ENCODE measurements at regions not wholly inside any gene's neighbourhood (a gene's known extent, or its start where the extent isn't known, plus 50 kb on each side); places are given as distances from the start of the nearest gene placed in this dataset.

DNA sequence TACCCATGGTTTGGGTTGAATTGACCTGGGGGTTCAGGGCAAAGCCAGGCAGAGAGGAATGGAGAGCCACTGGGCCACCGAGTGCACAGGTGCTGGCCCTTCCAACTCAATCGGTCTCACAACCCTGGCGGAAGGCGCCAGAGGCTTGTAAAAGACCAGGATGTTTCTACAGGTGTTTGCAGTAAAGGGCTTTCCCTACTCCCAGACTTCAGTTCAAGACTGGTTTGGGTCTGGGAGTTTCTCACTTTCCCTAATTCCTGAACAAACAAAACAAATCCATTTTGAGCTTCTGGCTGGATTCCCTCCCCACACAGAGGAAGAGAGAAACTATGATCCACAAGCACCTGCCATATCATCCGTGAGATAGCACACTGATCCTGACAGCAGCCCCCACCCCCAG is 125.2 kb upstream of the KLF4 start:
- H3K9me2 ChIP-seq (replicated peaks; ENCODE audit: low read length) = no peaks in the 10 kb centered on the region
- ChIA-PET CTCF (no interaction called here), POLR2A (ENCODE audit: unreplicated experiment) (no interaction called here)
- H3K36me3 ChIP-seq (ENCODE audit: low read depth, low read length) = no peaks in the 10 kb centered on the region
- no peak overlapping the region for H3K9ac ChIP-seq (ENCODE audit: low read length)
- H3K27me3 ChIP-seq (ENCODE audit: low read length) = no peaks in the 10 kb centered on the region
- TF ChIP-seq EZH2 (IDR thresholded peaks at IDR 0.05; ENCODE audit: low read length, unreplicated experiment) (no peak), EZH2phosphoT487 (IDR thresholded peaks at IDR 0.05; ENCODE audit: borderline replicate concordance, low read length) (no peak), CTCF (conservative IDR thresholded peaks at IDR 0.05; ENCODE audit: low read depth, low read length) (no peak)
- no peak overlapping the region for H2AFZ ChIP-seq (ENCODE audit: low read length)
- H3K4me1 ChIP-seq (ENCODE audit: insufficient read depth, low read length) = no peaks in the 10 kb centered on the region
- no peaks in the 10 kb centered on the region for H3K9me3 ChIP-seq (ENCODE audit: low read length)
- ATAC-seq (no peak), DNase-seq (no peak)
- H3F3A ChIP-seq (ENCODE audit: low read length, unreplicated experiment) = no peaks in the 10 kb centered on the region
- no peak overlapping the region for H3K4me2 ChIP-seq (ENCODE audit: low read length)
- H4K20me1 ChIP-seq (ENCODE audit: low read length) = no peaks in the 10 kb centered on the region
- BruUV-seq (replicated peaks) = no TSS peak
- H3K27ac ChIP-seq (ENCODE audit: low read length) = no peak overlapping the region
- intact Hi-C loops (cut with micrococcal nuclease) = no loop called here
- H3K79me2 ChIP-seq (ENCODE audit: low read length) = no peaks in the 10 kb centered on the region
- no peak overlapping the region for H3K4me3 ChIP-seq (ENCODE audit: low read length)

DNA sequence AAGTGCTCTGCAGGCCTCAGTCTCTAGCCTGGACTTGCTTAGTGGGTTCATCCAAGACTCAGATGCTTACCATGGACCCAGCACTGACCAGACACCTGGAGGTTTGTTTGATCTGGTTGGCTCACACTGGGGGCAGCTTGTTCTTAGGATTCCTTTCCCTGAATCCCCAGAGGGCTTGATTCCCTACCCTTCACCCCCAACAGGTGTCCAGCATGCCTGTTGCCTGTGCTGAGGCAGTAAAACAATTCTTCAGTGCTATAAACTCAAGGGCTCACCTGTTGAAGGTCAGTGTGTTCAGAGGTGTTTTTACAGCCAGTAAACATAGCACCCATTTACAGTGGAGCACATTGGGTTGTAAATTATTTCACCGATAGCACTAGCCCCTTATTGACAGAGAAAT is 123.8 kb upstream of the KLF4 start:
- H3K9ac ChIP-seq (ENCODE audit: low read length) = no peak overlapping the region
- H3K27ac ChIP-seq (ENCODE audit: low read length) = no peak overlapping the region
- H3K27me3 ChIP-seq (ENCODE audit: low read length) = no peaks in the 10 kb centered on the region
- no peaks in the 10 kb centered on the region for H4K20me1 ChIP-seq (ENCODE audit: low read length)
- H3K4me2 ChIP-seq (ENCODE audit: low read length) = no peak overlapping the region
- no peaks in the 10 kb centered on the region for H3F3A ChIP-seq (ENCODE audit: low read length, unreplicated experiment)
- POLR2A ChIA-PET (ENCODE audit: unreplicated experiment) = no interaction called here
- H3K79me2 ChIP-seq (ENCODE audit: low read length) = no peaks in the 10 kb centered on the region
- no peaks in the 10 kb centered on the region for H3K9me3 ChIP-seq (ENCODE audit: low read length)
- H3K9me2 ChIP-seq (replicated peaks; ENCODE audit: low read length) = no peaks in the 10 kb centered on the region
- DNase-seq = no peak
- no peak for ATAC-seq
- H3K36me3 ChIP-seq (ENCODE audit: low read depth, low read length) = no peaks in the 10 kb centered on the region
- no peaks in the 10 kb centered on the region for H3K4me1 ChIP-seq (ENCODE audit: insufficient read depth, low read length)
- intact Hi-C loops (cut with micrococcal nuclease) = no loop called here
- no peak overlapping the region for H2AFZ ChIP-seq (ENCODE audit: low read length)
- TF ChIP-seq EZH2 (IDR thresholded peaks at IDR 0.05; ENCODE audit: low read length, unreplicated experiment) = no peak
- TF ChIP-seq EZH2phosphoT487 (IDR thresholded peaks at IDR 0.05; ENCODE audit: borderline replicate concordance, low read length) = no peak
- TF ChIP-seq CTCF (conservative IDR thresholded peaks at IDR 0.05; ENCODE audit: low read depth, low read length) = no peak
- CTCF ChIA-PET = no interaction called here
- no TSS peak for BruUV-seq (replicated peaks)
- no peak overlapping the region for H3K4me3 ChIP-seq (ENCODE audit: low read length)

DNA sequence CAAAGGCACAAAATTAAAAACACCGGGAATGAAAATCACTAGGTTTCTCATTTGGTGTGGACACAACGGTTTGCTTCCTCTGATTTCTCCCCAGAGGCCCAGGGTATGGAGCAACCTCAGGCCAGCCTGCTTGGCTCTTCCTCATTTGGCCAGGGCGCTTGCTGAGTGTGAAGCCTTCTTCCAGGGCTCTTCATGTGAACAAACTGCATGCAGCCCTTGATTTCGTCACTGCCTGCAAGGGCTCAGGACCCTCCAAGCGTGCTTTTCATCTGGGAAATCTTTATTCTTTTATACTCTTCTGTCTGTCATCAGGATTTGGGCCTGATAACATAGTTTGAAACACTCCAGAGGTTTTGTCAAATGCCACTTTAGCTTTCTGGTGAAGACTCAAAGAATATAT is 122.6 kb upstream of the KLF4 start:
- Histone ChIP-seq H3K9me3 (ENCODE audit: low read length) (no peaks in the 10 kb centered on the region), H4K20me1 (ENCODE audit: low read length) (no peaks in the 10 kb centered on the region), H3K4me1 (ENCODE audit: insufficient read depth, low read length) (no peaks in the 10 kb centered on the region), H3K9ac (ENCODE audit: low read length) (no peak overlapping the region), H3K9me2 (replicated peaks; ENCODE audit: low read length) (no peaks in the 10 kb centered on the region), H2AFZ (ENCODE audit: low read length) (no peak overlapping the region), H3K27me3 (ENCODE audit: low read length) (no peaks in the 10 kb centered on the region), H3K4me2 (ENCODE audit: low read length) (no peak overlapping the region), H3K4me3 (ENCODE audit: low read length) (no peak overlapping the region), H3K36me3 (ENCODE audit: low read depth, low read length) (no peaks in the 10 kb centered on the region), H3K79me2 (ENCODE audit: low read length) (no peaks in the 10 kb centered on the region), H3K27ac (ENCODE audit: low read length) (no peak overlapping the region), H3F3A (ENCODE audit: low read length, unreplicated experiment) (no peaks in the 10 kb centered on the region)
- ChIA-PET POLR2A (ENCODE audit: unreplicated experiment) (no interaction called here), CTCF (no interaction called here)
- DNase-seq (no peak), ATAC-seq (no peak)
- no TSS peak for BruUV-seq (replicated peaks)
- intact Hi-C loops (cut with micrococcal nuclease) = no loop called here
- no peak for TF ChIP-seq EZH2 (IDR thresholded peaks at IDR 0.05; ENCODE audit: low read length, unreplicated experiment)
